K562 (cell line): ENCODE measurements at regions not wholly inside any gene's neighbourhood (a gene's known extent, or its start where the extent isn't known, plus 50 kb on each side); places are given as distances from the start of the nearest gene placed in this dataset.

Source experiments
- EP300 ChIP-seq: IDR thresholded peaks from 2 replicates; pipeline ENCODE4 v1.6.1; 2012; ENCODE audit warnings: low read length, improper control_type of control experiment
- EZH2 ChIP-seq: IDR thresholded peaks from 2 replicates; pipeline ENCODE4 v1.6.1; 2012; ENCODE audit warnings: low read depth, mild to moderate bottlenecking, inconsistent platforms, low read length, borderline replicate concordance
- KAT7 ChIP-seq: sonication (generic); formaldehyde crosslinking; IDR thresholded peaks from 2 replicates; pipeline ENCODE4 v1.8.0; 2022; ENCODE audit warnings: missing genetic modification reagents, mild to moderate bottlenecking, borderline replicate concordance
- MAFK ChIP-seq: IDR thresholded peaks from 2 replicates; pipeline ENCODE4 v1.6.1; 2011; ENCODE audit warnings: low read length, improper control_type of control experiment
- MXI1 ChIP-seq: IDR thresholded peaks from 2 replicates; pipeline ENCODE4 v1.6.1; 2011; ENCODE audit warnings: low read depth, mild to moderate bottlenecking, improper control_type of control experiment, low read length
- NFIX ChIP-seq: fragments of 250-450 bp; sonication (Bioruptor Pico); IDR thresholded peaks from 2 replicates; pipeline ENCODE4 v1.4.0; 2020; ENCODE audit warnings: low read depth, mild to moderate bottlenecking, moderate library complexity
- PHF8 ChIP-seq: fragments of 200-600 bp; sonication (generic); IDR thresholded peaks from 2 replicates; pipeline ENCODE4 v1.6.1; 2012; ENCODE audit warnings: mixed run types, mild to moderate bottlenecking, inconsistent platforms, low read length, moderate library complexity, borderline replicate concordance
- SIN3A ChIP-seq, 2 experiments: fragments of 150-350 bp in 1 of 2; IDR thresholded peaks; 2 replicates each; pipeline ENCODE4 v1.6.1; 2011 to 2016; ENCODE audit warnings: borderline replicate concordance in 2 of 2, low read depth in 2 of 2, low read length in 2 of 2, mild to moderate bottlenecking in 2 of 2, moderate library complexity in 2 of 2; ENCODE audit not compliant: control insufficient read depth in 1 of 2
- SMAD2 ChIP-seq: fragments of 150-350 bp; IDR thresholded peaks from 2 replicates; pipeline ENCODE4 v1.6.1; 2014; ENCODE audit warnings: low read depth, mild to moderate bottlenecking, low read length
- TF ChIP-seq, protein P1 (sequence below), 3 experiments: IDR thresholded peaks in 2 of 3; conservative IDR thresholded peaks in 1 of 3; 2 replicates each; pipeline ENCODE4 v1.5.1; 2011 to 2012; ENCODE audit warnings: low read length in 3 of 3, mild to moderate bottlenecking in 3 of 3, control low read depth in 2 of 3, improper control_type of control experiment in 1 of 3, inconsistent platforms in 1 of 3, low read depth in 1 of 3, mixed read lengths in 1 of 3, moderate library complexity in 1 of 3; ENCODE audit not compliant: insufficient read depth in 2 of 3
- TF ChIP-seq, protein P2 (sequence below): fragments of 250-450 bp; sonication (Bioruptor Pico); IDR thresholded peaks from 2 replicates; pipeline ENCODE4 v1.4.0; 2020; ENCODE audit warnings: mild to moderate bottlenecking, moderate library complexity
- TF ChIP-seq, protein P3 (sequence below): fragments of 250-450 bp; sonication (Bioruptor Pico); IDR thresholded peaks from 2 replicates; pipeline ENCODE4 v1.8.0; 2022; ENCODE audit warnings: inconsistent platforms, mild to moderate bottlenecking, moderate library complexity, borderline replicate concordance

DNA sequence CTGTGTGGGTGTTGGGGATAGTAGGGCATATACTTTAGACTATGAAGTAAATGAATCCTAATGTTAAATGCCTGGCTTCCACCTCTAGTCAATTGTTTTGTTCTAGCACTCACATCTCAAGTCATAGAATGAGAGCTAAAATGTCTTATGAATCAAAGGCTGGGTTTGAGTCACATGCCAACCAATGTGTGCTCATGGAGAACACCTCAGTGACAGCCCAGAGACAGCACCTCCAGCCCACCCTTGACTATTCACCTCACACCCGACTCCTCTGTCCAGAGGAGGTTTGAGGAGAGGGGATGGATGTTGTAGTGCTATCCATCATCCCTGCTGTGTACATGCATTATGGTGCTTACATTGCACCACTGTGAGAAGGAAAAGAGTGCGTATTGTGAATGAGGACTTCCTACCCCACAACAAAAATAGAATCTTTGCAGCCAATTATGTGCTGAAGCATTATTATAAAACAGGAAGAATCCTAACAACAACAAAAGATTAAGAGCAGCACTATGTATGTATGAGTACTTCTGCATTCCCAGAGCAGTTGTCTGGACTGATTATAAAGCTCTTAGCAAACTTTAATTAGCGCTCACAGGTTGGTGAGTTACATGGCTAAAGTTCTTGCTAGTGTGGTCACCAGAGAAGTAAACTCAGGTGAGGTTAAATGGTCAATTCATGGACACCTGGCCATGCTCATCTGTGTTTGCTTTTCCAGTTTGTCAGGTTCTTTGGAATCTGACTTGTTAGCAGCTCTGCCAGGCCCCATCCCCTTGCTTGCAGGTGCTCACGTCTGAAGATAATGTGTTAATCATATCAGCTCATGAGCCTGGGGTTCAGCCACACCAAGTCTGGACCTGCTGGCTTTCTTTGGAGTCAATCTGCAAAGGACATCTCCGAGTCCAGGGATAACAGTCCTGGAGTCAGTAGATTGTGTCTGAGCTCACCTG, 55.3 kb upstream of the NABP1 start:
- TF ChIP-seq, protein P1, sequence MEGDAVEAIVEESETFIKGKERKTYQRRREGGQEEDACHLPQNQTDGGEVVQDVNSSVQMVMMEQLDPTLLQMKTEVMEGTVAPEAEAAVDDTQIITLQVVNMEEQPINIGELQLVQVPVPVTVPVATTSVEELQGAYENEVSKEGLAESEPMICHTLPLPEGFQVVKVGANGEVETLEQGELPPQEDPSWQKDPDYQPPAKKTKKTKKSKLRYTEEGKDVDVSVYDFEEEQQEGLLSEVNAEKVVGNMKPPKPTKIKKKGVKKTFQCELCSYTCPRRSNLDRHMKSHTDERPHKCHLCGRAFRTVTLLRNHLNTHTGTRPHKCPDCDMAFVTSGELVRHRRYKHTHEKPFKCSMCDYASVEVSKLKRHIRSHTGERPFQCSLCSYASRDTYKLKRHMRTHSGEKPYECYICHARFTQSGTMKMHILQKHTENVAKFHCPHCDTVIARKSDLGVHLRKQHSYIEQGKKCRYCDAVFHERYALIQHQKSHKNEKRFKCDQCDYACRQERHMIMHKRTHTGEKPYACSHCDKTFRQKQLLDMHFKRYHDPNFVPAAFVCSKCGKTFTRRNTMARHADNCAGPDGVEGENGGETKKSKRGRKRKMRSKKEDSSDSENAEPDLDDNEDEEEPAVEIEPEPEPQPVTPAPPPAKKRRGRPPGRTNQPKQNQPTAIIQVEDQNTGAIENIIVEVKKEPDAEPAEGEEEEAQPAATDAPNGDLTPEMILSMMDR (IDR thresholded peaks at IDR 0.05 in 2 of 3, conservative IDR thresholded peaks at IDR 0.05 in 1 of 3; ENCODE audit: insufficient read depth in 2 of 3, low read depth in 1 of 3, low read length in 3 of 3) = no peak
- TF ChIP-seq PHF8 (no peak), KAT7 (CRISPR knock-in tag) (no peak), SIN3A (IDR thresholded peaks at IDR 0.05; ENCODE audit: borderline replicate concordance in 2 of 2, control insufficient read depth in 1 of 2, low read depth in 2 of 2, low read length in 2 of 2) (no peak), MXI1 (no peak), EZH2 (no peak), EP300 (no peak), MAFK (no peak), SMAD2 (no peak), NFIX (CRISPR knock-in tag) (no peak)
- TF ChIP-seq, protein P2, sequence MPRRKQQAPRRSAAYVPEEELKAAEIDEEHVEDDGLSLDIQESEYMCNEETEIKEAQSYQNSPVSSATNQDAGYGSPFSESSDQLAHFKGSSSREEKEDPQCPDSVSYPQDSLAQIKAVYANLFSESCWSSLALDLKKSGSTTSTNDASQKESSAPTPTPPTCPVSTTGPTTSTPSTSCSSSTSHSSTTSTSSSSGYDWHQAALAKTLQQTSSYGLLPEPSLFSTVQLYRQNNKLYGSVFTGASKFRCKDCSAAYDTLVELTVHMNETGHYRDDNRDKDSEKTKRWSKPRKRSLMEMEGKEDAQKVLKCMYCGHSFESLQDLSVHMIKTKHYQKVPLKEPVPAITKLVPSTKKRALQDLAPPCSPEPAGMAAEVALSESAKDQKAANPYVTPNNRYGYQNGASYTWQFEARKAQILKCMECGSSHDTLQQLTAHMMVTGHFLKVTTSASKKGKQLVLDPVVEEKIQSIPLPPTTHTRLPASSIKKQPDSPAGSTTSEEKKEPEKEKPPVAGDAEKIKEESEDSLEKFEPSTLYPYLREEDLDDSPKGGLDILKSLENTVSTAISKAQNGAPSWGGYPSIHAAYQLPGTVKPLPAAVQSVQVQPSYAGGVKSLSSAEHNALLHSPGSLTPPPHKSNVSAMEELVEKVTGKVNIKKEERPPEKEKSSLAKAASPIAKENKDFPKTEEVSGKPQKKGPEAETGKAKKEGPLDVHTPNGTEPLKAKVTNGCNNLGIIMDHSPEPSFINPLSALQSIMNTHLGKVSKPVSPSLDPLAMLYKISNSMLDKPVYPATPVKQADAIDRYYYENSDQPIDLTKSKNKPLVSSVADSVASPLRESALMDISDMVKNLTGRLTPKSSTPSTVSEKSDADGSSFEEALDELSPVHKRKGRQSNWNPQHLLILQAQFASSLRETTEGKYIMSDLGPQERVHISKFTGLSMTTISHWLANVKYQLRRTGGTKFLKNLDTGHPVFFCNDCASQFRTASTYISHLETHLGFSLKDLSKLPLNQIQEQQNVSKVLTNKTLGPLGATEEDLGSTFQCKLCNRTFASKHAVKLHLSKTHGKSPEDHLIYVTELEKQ (CRISPR knock-in tag) = no peak
- TF ChIP-seq, protein P3, sequence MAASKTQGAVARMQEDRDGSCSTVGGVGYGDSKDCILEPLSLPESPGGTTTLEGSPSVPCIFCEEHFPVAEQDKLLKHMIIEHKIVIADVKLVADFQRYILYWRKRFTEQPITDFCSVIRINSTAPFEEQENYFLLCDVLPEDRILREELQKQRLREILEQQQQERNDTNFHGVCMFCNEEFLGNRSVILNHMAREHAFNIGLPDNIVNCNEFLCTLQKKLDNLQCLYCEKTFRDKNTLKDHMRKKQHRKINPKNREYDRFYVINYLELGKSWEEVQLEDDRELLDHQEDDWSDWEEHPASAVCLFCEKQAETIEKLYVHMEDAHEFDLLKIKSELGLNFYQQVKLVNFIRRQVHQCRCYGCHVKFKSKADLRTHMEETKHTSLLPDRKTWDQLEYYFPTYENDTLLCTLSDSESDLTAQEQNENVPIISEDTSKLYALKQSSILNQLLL = no peak
